ENCODE measurements at regions not wholly inside any gene's neighbourhood (a gene's known extent, or its start where the extent isn't known, plus 50 kb on each side); places are given as distances from the start of the nearest gene placed in this dataset.

- DNase-seq (ENCODE audit: low spot score) = no peak
These were observed 570.9 kb downstream of the TLE1 start for GRCh38 chr9:81118416-81118815.

GRCh38 chr9:81116340-81117137 lies 572.8 kb downstream of the TLE1 start:
- no peak for DNase-seq (ENCODE audit: low spot score)

- no peak for DNase-seq (ENCODE audit: low spot score)
These were observed 575.8 kb downstream of the TLE1 start for GRCh38 chr9:81113453-81114124.

- no peak for DNase-seq (ENCODE audit: low spot score)
These were observed 576.5 kb downstream of the TLE1 start for GRCh38 chr9:81112627-81113452.

- no peak for DNase-seq (ENCODE audit: low spot score)
These were observed 580.5 kb downstream of the TLE1 start for GRCh38 chr9:81108821-81109220.

GRCh38 chr9:81108391-81108790 lies 581.0 kb downstream of the TLE1 start:
- no peak for DNase-seq (ENCODE audit: low spot score)

- DNase-seq (ENCODE audit: low spot score) = no peak
These were observed 585.5 kb downstream of the TLE1 start for GRCh38 chr9:81103597-81104471.

GRCh38 chr9:81097131-81097847 lies 592.1 kb downstream of the TLE1 start:
- DNase-seq (ENCODE audit: low spot score) = no peak

GRCh38 chr9:81096625-81097024 lies 592.7 kb downstream of the TLE1 start:
- DNase-seq (ENCODE audit: low spot score) = no peak

GRCh38 chr9:81092057-81092456 lies 597.3 kb downstream of the TLE1 start:
- no peak for DNase-seq (ENCODE audit: low spot score)

GRCh38 chr9:81088341-81088740 lies 601.0 kb downstream of the TLE1 start:
- no peak for DNase-seq (ENCODE audit: low spot score)

GRCh38 chr9:81086416-81086815 lies 602.9 kb downstream of the TLE1 start:
- DNase-seq (ENCODE audit: low spot score) = no peak

GRCh38 chr9:81083854-81084512 lies 605.4 kb downstream of the TLE1 start:
- DNase-seq (ENCODE audit: low spot score) = no peak

GRCh38 chr9:81083067-81083466 lies 606.3 kb downstream of the TLE1 start:
- DNase-seq (ENCODE audit: low spot score) = no peak

- no peak for DNase-seq (ENCODE audit: low spot score)
These were observed 607.1 kb downstream of the TLE1 start for GRCh38 chr9:81082221-81082620.

GRCh38 chr9:81080900-81081299 lies 608.4 kb downstream of the TLE1 start:
- DNase-seq (ENCODE audit: low spot score) = no peak

GRCh38 chr9:81080185-81080584 lies 609.2 kb downstream of the TLE1 start:
- no peak for DNase-seq (ENCODE audit: low spot score)

GRCh38 chr9:81079055-81079454 lies 610.3 kb downstream of the TLE1 start:
- DNase-seq (ENCODE audit: low spot score) = no peak

GRCh38 chr9:81078555-81078954 lies 610.8 kb downstream of the TLE1 start:
- no peak for DNase-seq (ENCODE audit: low spot score)

GRCh38 chr9:81077572-81077971 lies 611.8 kb downstream of the TLE1 start:
- no peak for DNase-seq (ENCODE audit: low spot score)

- no peak for DNase-seq (ENCODE audit: low spot score)
These were observed 613.2 kb downstream of the TLE1 start for GRCh38 chr9:81076131-81076530.

Data from CD4-positive, alpha-beta T cell treated with Interleukin-15 for 4 hours (primary cell).